Activated CD8-positive, alpha-beta T cell treated with anti-CD3 and anti-CD28 coated beads for 36 hours (primary cell): ENCODE measurements at regions not wholly inside any gene's neighbourhood (a gene's known extent, or its start where the extent isn't known, plus 50 kb on each side); places are given as distances from the start of the nearest gene placed in this dataset.

ENCODE experiments used
- ATAC-seq: fragments of 200-7000 bp; cut with Tn5 transposase; one replicate; pipeline ENCODE4 v1.10.0; 2021; ENCODE audit warnings: mild to moderate bottlenecking, moderate library complexity
- CTCF ChIA-PET: fragments of 350-600 bp; sonication (Branson Sonifier 250); formaldehyde crosslinking; loops from one replicate; lab custom pipeline; 2021; ENCODE audit warnings: antibody characterized with exemption; lab: Charles Lee
- POLR2A ChIA-PET: fragments of 350-600 bp; sonication (Branson Sonifier 250); formaldehyde crosslinking; loops from one replicate; lab custom pipeline; 2021; ENCODE audit warnings: antibody characterized with exemption; lab: Charles Lee
- DNase-seq: peaks from one replicate; pipeline ENCODE4 v3.0.0-alpha.2; 2020
- H3K27ac Mint-ChIP-seq: one replicate; pipeline ENCODE4 v1.8.0; 2021; ENCODE audit warnings: mild to moderate bottlenecking, mixed read lengths
- H3K27me3 Mint-ChIP-seq: one replicate; pipeline ENCODE4 v1.8.0; 2021; ENCODE audit warnings: mixed read lengths
- H3K36me3 Mint-ChIP-seq: one replicate; pipeline ENCODE4 v1.8.0; 2021; ENCODE audit warnings: low read depth, mixed read lengths
- H3K4me1 Mint-ChIP-seq: one replicate; pipeline ENCODE4 v1.8.0; 2021; ENCODE audit warnings: low read depth, mixed read lengths
- H3K4me3 Mint-ChIP-seq: one replicate; pipeline ENCODE4 v1.8.0; 2021; ENCODE audit warnings: mild to moderate bottlenecking, moderate library complexity, mixed read lengths
- H3K9me3 Mint-ChIP-seq: one replicate; pipeline ENCODE4 v1.8.0; 2021; ENCODE audit warnings: mixed read lengths
- intact Hi-C: fragments of 100-400 bp; cut with micrococcal nuclease; formaldehyde crosslinking; loops from one replicate; pipeline ENCODE4 v1.10.0; 2022
- TF ChIP-seq, protein P1 (sequence below): fragments of 200-600 bp; IDR thresholded peaks from one replicate; pipeline ENCODE4 v1.8.0; 2022; ENCODE audit warnings: antibody characterized with exemption, mild to moderate bottlenecking

DNA sequence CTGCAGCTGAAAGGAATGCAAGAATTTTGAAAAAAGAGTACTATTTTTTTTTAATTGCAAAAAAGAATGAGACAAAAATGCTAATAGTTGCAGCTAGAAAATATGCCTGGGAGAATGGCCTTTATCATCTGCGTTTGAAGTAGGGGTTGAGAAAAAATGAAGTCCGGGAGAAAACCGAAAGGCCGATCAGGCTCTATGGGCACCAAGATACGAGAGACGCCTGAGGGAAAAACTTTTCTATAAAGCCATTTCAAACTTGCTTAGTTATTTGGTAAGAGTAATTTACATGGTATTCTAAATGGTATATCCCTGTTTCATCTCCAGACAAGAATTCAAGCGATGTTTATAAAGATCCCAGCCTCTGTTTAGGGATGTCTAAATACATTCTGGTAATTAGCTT lies 99.3 kb upstream of the EFNA5 start:
- TF ChIP-seq, protein P1, sequence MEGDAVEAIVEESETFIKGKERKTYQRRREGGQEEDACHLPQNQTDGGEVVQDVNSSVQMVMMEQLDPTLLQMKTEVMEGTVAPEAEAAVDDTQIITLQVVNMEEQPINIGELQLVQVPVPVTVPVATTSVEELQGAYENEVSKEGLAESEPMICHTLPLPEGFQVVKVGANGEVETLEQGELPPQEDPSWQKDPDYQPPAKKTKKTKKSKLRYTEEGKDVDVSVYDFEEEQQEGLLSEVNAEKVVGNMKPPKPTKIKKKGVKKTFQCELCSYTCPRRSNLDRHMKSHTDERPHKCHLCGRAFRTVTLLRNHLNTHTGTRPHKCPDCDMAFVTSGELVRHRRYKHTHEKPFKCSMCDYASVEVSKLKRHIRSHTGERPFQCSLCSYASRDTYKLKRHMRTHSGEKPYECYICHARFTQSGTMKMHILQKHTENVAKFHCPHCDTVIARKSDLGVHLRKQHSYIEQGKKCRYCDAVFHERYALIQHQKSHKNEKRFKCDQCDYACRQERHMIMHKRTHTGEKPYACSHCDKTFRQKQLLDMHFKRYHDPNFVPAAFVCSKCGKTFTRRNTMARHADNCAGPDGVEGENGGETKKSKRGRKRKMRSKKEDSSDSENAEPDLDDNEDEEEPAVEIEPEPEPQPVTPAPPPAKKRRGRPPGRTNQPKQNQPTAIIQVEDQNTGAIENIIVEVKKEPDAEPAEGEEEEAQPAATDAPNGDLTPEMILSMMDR = no peak
- ChIA-PET POLR2A (no interaction called here), CTCF (interaction anchor here (0.6 kb wide), 1 partner anchor 138 kb away, joined by 3 read pairs; no protein-coding TSS in a partner anchor)
- no peaks in the 10 kb centered on the region for H3K4me1 Mint-ChIP-seq
- H3K27ac Mint-ChIP-seq = no peak overlapping the region
- H3K4me3 Mint-ChIP-seq = no peak overlapping the region
- ATAC-seq = no peak
- H3K36me3 Mint-ChIP-seq = no peaks in the 10 kb centered on the region
- no peak for DNase-seq
- intact Hi-C loops = no loop called here
- no peaks in the 10 kb centered on the region for H3K9me3 Mint-ChIP-seq
- H3K27me3 Mint-ChIP-seq = peaks cover 12% of the 10 kb centered on the region

DNA sequence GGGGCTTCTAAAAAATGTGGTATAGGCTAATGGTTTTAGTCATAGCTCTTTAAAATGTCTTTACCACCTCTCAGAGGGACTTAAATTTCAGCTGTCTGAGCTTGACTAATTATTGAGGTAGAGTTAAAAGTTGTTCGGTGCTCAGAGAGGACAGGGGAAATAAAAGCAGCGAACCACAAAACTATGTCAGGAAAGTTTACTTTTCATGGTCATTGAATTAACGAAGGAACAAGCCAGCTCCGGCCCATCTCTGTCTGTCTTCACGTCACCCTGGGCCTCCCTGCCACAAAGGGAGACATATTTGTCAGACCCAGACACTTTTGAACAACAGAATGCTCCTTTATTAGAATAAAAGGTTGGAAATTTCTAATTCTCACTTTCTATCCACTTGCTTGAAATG lies 98.8 kb upstream of the EFNA5 start:
- no peak overlapping the region for H3K4me3 Mint-ChIP-seq
- DNase-seq (no peak), ATAC-seq (no peak)
- TF ChIP-seq, protein P1 = no peak
- peaks cover 12% of the 10 kb centered on the region for H3K27me3 Mint-ChIP-seq
- no peaks in the 10 kb centered on the region for H3K4me1 Mint-ChIP-seq
- POLR2A ChIA-PET = no interaction called here
- no peak overlapping the region for H3K27ac Mint-ChIP-seq
- CTCF ChIA-PET = interaction anchor here (0.6 kb wide), 1 partner anchor 139 kb away, joined by 3 read pairs; no protein-coding TSS in a partner anchor
- no peaks in the 10 kb centered on the region for H3K36me3 Mint-ChIP-seq
- intact Hi-C loops = no loop called here
- no peaks in the 10 kb centered on the region for H3K9me3 Mint-ChIP-seq

DNA sequence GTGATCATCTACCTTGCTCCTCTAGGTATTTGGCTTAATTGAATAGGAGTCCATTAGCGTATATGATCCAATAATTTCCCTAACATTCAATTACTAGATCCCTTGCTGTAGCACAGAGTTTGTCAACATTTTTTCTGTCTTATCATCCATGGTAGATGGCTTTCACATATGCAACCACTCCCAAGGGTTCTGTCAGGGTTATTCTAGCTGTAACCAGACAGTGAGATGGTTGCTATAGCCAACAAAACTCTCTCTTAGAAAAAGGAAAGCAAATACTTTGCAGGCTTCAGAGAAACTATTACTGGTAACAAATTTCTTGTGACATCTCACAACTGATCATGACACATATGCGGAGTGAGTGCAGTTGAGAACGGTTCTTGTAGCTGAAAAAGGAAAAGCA lies 96.2 kb upstream of the EFNA5 start:
- Mint-ChIP-seq H3K36me3 (no peaks in the 10 kb centered on the region), H3K27ac (no peak overlapping the region), H3K4me1 (no peaks in the 10 kb centered on the region), H3K27me3 (peaks cover 6% of the 10 kb centered on the region), H3K9me3 (no peaks in the 10 kb centered on the region), H3K4me3 (no peak overlapping the region)
- CTCF ChIA-PET = no interaction called here
- intact Hi-C loops = no loop called here
- TF ChIP-seq, protein P1 = no peak
- POLR2A ChIA-PET = no interaction called here
- ATAC-seq (no peak), DNase-seq (no peak)

DNA sequence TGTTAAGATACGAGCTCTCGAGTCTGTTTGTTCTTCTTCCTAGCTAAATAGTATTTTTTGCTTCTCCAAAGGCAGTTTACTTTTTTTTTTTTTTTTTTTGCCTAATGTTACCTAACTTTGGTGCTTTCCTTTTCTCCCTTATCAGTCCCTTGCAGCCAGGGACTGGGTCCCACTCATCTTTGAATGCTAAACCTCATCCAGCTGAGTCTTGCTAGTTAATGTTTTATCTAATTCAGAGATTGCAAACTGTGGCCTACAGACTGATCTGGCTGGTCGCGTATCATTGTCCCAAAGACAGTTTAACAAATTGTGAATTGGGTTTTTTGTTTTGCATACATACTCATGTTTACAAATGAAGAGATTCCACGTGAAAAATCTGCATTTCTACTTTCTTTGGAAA lies 95.7 kb upstream of the EFNA5 start:
- Mint-ChIP-seq H3K9me3 (no peaks in the 10 kb centered on the region), H3K36me3 (no peaks in the 10 kb centered on the region), H3K4me3 (no peak overlapping the region), H3K27me3 (peaks cover 4% of the 10 kb centered on the region), H3K27ac (no peak overlapping the region), H3K4me1 (no peaks in the 10 kb centered on the region)
- ATAC-seq (no peak), DNase-seq (no peak)
- TF ChIP-seq, protein P1 = no peak
- intact Hi-C loops = no loop called here
- ChIA-PET CTCF (interaction anchor here (1.1 kb wide), 1 partner anchor 10 kb away, joined by 4 read pairs; no protein-coding TSS in a partner anchor), POLR2A (no interaction called here)

DNA sequence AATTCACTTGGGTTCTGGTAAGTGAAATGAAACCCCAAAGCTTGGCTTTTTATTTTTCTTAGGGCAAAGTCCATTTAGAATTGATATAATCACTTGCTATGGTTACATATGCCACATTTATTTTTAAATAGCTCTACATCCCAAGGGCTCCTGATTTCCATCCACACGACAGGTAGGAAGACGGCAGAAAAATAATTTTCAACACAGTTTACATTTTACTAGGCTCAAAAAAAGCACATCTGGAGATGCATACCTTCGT lies 95.0 kb upstream of the EFNA5 start:
- CTCF ChIA-PET = interaction anchor here (1.1 kb wide), 1 partner anchor 11 kb away, joined by 4 read pairs; no protein-coding TSS in a partner anchor
- intact Hi-C loops = no loop called here

More for the DNA sequence above, 95.0 kb upstream of the EFNA5 start:
- POLR2A ChIA-PET = no interaction called here
- Mint-ChIP-seq H3K27me3 (peaks cover 3% of the 10 kb centered on the region), H3K36me3 (no peaks in the 10 kb centered on the region), H3K9me3 (no peaks in the 10 kb centered on the region), H3K27ac (no peak overlapping the region), H3K4me3 (no peak overlapping the region), H3K4me1 (no peaks in the 10 kb centered on the region)
- TF ChIP-seq, protein P1 = no peak
- DNase-seq = no peak
- no peak for ATAC-seq
